Urothelium cell line (cell line): ENCODE measurements at regions not wholly inside any gene's neighbourhood (a gene's known extent, or its start where the extent isn't known, plus 50 kb on each side); places are given as distances from the start of the nearest gene placed in this dataset.
"Not testable (repeated sequence)": the region's sequence is repeated elsewhere in the genome, so short reads cannot be mapped to it uniquely, and the experiment has no call there.

ENCODE experiments used
- DNase-seq: peaks from one replicate; pipeline ENCODE4 v3.0.0; 2011; ENCODE audit warnings: low spot score, mixed read lengths
- FAIRE-seq: peaks from 2 replicates; lab custom pipeline; 2011; peaks lifted over from hg19 to GRCh38; lab: Jason Lieb, UNC

GRCh38 chr1:60893136-60893930 is 189.0 kb upstream of the NFIA start:
- DNase-seq (no peak), FAIRE-seq (no peak)

GRCh38 chr1:60891765-60892164 is 190.6 kb upstream of the NFIA start:
- FAIRE-seq (no peak), DNase-seq (no peak)

DNA sequence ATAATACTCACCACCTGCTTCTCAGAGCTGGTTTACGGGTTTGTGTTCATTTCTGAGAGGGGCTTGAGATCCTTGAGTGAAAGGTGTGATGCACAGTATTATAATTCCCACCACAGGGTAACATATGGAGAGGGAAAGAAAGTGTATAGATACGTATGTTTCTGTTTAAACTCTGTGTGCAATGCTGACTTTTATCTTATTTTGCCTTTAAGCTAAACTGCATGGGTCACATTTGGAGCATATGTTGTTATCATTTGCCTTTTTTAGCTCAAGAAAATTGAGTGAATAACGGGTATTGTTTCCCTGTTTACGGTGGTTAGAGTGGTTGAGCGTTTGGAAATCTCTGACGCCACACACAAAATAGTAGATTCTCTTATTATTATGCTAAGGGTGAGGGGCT is 191.1 kb upstream of the NFIA start:
- DNase-seq (no peak), FAIRE-seq (no peak)

GRCh38 chr1:60890664-60891063 is 191.7 kb upstream of the NFIA start:
- DNase-seq (no peak), FAIRE-seq (no peak)

DNA sequence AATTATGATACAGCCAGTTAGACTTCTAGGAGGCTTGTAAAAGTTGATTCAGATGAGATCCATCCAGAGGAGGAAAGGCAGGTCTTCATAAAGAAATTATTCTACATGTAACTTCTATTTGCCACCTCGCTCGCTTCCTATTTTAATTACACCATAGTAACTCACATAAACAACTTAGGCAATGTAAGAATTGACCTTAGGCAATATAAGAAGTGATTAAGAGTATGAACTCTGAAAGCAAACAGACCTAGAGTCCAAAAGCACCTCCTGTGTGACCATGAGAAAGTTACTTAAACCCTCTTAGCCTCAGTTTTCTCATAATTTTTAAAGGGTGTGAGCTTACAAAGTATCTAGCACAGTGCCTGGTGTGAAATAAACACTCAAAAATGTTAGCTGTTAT is 192.7 kb upstream of the NFIA start:
- DNase-seq (no peak), FAIRE-seq (no peak)

- DNase-seq (no peak), FAIRE-seq (no peak)
Measured at GRCh38 chr1:60888126-60888525, 194.2 kb upstream of the NFIA start.

GRCh38 chr1:60886793-60887331 is 195.5 kb upstream of the NFIA start:
- DNase-seq: no peak
- FAIRE-seq: no peak

DNA sequence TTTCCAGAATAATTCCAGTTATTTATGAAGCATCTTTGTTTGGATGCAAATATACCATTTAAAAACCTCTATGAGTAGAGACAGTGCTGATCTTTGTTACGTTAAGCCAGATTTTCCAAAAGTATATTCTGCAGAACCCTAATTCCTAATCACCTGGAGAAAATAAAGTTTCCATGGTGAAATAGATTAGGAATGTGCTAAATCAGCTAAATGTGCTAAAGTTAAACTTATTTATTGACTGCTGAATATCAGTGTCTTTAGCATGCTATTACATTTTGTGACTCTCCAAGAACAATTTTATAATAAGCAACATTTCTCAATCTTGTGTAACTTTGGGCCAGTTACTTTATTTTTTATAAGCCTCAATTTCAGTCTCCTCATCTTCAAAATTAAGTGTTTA is 196.3 kb upstream of the NFIA start:
- no peak for DNase-seq
- no peak for FAIRE-seq

DNA sequence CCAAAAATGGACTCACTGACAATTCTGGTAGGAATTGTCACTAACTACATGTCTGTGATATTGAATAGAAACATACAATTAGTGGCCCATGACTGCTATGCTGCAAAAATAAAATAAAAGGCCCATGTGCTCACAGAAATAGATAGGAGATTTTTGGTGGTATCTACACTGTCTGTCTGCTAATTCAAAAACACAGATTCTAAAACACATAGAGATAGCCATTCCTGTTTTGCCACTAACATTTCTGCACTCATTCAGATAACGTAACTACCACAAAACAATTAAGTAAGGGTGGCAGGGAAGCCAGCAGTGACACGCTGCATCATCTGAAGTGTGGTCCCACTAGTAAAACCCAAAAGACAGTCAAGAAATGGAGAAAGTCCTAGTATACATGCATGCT is 202.2 kb upstream of the NFIA start:
- DNase-seq (no peak), FAIRE-seq (no peak)

GRCh38 chr1:60878323-60878722 is 204.0 kb upstream of the NFIA start:
- FAIRE-seq: no peak
- DNase-seq: no peak

DNA sequence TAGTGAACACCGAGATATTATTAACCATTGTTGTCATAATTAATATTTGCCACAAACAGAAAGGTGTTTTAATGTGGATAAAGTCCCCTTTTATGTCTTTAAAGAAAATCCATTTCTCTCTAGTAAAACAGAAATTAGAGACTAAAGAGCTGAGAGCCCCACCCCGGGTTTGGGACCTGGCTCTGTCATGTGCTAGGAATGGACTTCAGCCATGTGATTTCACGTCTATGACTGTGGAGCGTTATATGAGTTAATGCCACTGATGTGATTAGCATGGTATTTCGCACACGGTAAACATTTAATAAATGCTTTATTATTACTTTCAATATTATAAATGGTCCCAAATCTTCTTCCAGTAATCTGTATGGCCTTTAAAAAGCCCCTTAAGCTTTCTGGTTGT is 205.0 kb upstream of the NFIA start:
- FAIRE-seq (no peak), DNase-seq (no peak)

DNA sequence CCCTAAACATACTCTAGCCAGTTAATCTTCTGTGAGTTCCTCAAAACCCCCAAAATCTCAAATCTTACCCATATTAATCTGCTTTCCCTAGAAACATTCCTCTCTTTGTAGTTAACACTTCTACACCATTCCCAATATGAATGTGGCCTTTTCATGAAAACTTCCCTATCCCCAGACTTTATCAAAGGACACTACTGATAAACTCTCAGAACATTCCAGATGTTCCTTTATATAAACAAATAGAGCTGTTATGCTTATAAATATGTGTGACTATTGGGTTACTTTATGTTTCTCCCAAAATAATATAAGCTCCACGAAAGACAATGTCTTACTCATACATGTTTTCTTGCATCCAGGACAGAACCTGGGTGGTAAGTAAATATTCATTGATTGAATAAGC is 205.4 kb upstream of the NFIA start:
- FAIRE-seq (no peak), DNase-seq (no peak)

- FAIRE-seq: no peak
Measured at GRCh38 chr1:60875138-60875537, 207.2 kb upstream of the NFIA start.

DNA sequence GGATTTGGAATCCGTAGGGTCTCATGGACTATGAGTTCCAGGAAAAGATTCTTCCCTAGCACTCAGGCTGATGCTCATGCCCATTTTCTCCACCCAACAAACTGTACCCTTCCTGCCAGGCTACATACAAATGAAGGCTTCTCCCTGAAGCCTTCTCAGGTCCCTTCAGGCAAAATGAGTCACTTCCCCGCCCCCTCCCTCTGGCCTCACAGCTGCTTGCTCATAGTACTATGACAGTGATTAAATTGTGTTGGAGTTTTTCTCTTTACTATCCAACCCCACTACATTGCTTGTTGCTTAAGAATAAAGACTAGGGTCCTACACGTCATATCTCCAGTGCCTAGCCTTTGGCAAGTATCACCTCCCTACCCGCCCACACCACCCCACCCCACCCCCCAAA is 207.6 kb upstream of the NFIA start:
- FAIRE-seq: no peak
- DNase-seq: peak; percentile 49

More at GRCh38 chr1:60875138-60875537, 207.2 kb upstream of the NFIA start:
- DNase-seq: no peak

DNA sequence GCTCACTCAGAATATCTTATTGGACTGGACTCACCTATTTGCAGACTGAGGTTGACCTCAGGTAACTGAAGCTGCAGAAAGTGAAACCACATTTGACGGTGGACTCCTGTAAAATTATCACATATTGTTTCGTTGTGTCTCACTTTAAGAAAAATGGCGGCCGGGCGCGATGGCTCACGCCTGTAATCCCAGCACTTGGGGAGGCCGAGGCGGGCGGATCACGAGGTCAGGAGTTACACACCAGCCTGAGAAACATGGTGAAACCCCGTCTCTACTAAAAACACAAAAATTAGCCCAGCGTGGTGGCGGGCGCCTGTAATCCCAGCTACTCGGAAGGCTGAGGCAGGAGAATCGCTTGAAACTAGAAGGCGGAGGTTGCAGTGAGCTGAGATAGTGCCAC is 209.0 kb upstream of the NFIA start:
- not testable (repeated sequence) for FAIRE-seq, DNase-seq

GRCh38 chr1:60872426-60873054 is 209.8 kb upstream of the NFIA start:
- FAIRE-seq (no peak), DNase-seq (no peak)

- FAIRE-seq: peak; percentile 52
- DNase-seq: no peak
Measured at GRCh38 chr1:60870269-60870865, 212.0 kb upstream of the NFIA start.

DNA sequence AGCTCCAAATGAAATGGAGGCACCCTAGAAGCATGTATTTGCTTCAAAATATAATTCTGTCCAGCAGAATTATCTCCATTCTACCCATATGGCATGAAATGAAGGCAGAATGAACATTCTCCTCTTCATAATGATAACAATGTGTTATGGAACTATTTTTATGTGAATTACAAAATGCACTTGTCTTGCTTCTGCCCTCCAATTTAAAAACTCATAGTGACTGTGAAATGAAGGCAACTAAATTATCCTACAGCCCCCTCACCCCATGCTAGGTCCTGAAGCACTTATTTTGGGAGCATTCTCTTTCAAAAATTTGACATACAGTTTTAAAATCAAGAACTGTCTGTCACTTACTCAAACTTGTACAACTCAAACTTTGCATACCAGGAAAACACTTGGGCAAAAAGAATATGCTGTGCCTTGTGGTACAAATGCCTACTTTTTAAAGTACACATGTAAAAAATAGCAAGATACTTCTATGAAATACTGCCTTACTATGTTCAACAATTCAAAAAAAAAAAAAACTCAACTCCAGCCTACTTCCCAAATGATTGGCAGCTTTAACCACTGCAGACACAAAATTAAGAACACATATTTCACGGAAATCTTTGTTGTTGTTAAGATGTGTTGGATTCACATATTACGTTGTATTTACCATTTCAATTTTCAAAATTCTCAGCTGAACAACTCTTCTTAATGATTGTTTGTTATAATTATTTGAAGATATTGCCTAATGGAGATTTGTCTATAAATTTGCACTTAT is 213.3 kb upstream of the NFIA start:
- no peak for FAIRE-seq

GRCh38 chr1:60867782-60868181 is 214.6 kb upstream of the NFIA start:
- FAIRE-seq (no peak), DNase-seq (no peak)

More for the DNA sequence above, 213.3 kb upstream of the NFIA start:
- DNase-seq: no peak

DNA sequence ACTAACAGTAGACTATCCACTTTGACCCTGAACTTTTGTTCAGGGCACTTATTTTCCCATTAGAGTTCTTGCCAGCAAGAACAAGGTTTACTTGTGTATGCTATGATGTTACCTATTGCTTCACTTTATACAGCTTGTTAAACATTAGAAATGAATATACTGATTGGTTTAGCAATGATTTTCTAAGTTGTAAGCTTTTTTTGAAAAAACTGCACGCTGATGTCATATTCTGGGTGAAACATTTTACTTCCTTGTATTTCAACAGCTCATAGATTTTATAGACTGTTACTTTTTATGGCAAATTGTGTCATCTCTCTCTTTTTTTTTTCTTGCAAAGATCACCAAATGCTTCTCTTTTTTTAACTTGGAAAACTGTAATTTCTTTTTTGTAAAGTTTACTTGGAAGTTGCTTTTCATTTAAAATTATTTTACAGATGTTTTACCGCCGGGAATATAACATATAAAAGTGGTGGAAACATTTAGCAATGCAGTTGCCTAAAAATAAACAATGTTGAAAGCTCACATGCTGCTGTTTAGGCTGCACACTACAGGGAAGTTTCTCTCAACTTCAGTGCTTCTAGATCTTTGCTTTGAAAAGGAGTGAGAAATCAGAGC is 215.3 kb upstream of the NFIA start:
- DNase-seq: no peak
- no peak for FAIRE-seq
